H1 (cell line): ENCODE measurements at regions not wholly inside any gene's neighbourhood (a gene's known extent, or its start where the extent isn't known, plus 50 kb on each side); places are given as distances from the start of the nearest gene placed in this dataset.

ENCODE experiments used
- CTCF ChIA-PET: fragments of 300-600 bp; sonication (Branson Sonifier 250); formaldehyde crosslinking; loops from one replicate; lab custom pipeline; 2021; ENCODE audit not compliant: partially characterized antibody; lab: Charles Lee
- POLR2A ChIA-PET: fragments of 300-600 bp; sonication (Branson Sonifier 250); formaldehyde crosslinking; loops from one replicate; lab custom pipeline; 2021; ENCODE audit warnings: inconsistent platforms; ENCODE audit not compliant: partially characterized antibody; lab: Charles Lee
- DNase-seq, 2 experiments: peaks; one replicate each; pipeline versions ENCODE4 v3.0.0 to v3.0.0-alpha.2; 2010 to 2022; ENCODE audit warnings: low spot score in 2 of 2, low read depth in 1 of 2, mixed read lengths in 1 of 2
- FAIRE-seq: peaks from 2 replicates; lab custom pipeline; 2011; peaks lifted over from hg19 to GRCh38; lab: Jason Lieb, UNC
- H2AFZ ChIP-seq: 2 replicates; pipeline ENCODE4 v1.8.1; 2012; ENCODE audit warnings: low read length, inconsistent platforms
- H2AK5ac ChIP-seq: 2 replicates; pipeline ENCODE4 v1.6.1; 2013; ENCODE audit warnings: low read depth, low read length
- H2BK120ac ChIP-seq: replicated peaks from 2 replicates; pipeline ENCODE3; 2013; ENCODE audit warnings: low read depth, low read length, inconsistent platforms
- H2BK12ac ChIP-seq: 2 replicates; pipeline ENCODE4 v1.6.1; 2013; ENCODE audit warnings: low read depth, low read length
- H2BK15ac ChIP-seq: 2 replicates; pipeline ENCODE4 v1.6.1; 2013; ENCODE audit warnings: low read length
- H2BK20ac ChIP-seq: 2 replicates; pipeline ENCODE4 v1.6.1; 2013; ENCODE audit warnings: low read length
- H2BK5ac ChIP-seq: 2 replicates; pipeline ENCODE4 v1.6.1; 2013; ENCODE audit warnings: low read depth, low read length
- H3K14ac ChIP-seq: 2 replicates; pipeline ENCODE4 v1.6.1; 2013; ENCODE audit warnings: inconsistent platforms; ENCODE audit not compliant: insufficient read length
- H3K18ac ChIP-seq: 2 replicates; pipeline ENCODE4 v1.6.1; 2013; ENCODE audit warnings: low read length; ENCODE audit errors: extremely low read depth
- H3K23ac ChIP-seq: 2 replicates; pipeline ENCODE4 v1.6.1; 2013; ENCODE audit warnings: inconsistent platforms; ENCODE audit not compliant: insufficient read length
- H3K23me2 ChIP-seq: 2 replicates; pipeline ENCODE4 v1.6.1; 2013; ENCODE audit warnings: low read depth, low read length
- H3K27ac ChIP-seq: 2 replicates; pipeline ENCODE4 v1.6.1; 2011; ENCODE audit warnings: low read depth, low read length, inconsistent platforms
- H3K27me3 ChIP-seq, 4 experiments: replicated peaks in 1 of 4; 1 replicate in 1 of 4; 2 replicates in 3 of 4; pipeline versions ENCODE4 v1.6.1 to v1.8.1; 2011 to 2013; ENCODE audit warnings: low read length in 3 of 4, mild to moderate bottlenecking in 3 of 4, inconsistent platforms in 2 of 4, mixed read lengths in 2 of 4, moderate library complexity in 1 of 4; ENCODE audit not compliant: control insufficient read depth in 3 of 4, insufficient read depth in 3 of 4; ENCODE audit errors: extremely low read depth in 1 of 4
- H3K36me3 ChIP-seq, 4 experiments: 2 replicates each; pipeline versions ENCODE4 v1.6.1 to v1.8.1; 2011 to 2013; ENCODE audit warnings: mild to moderate bottlenecking in 4 of 4, low read length in 3 of 4, moderate library complexity in 2 of 4, control low read depth in 1 of 4, inconsistent platforms in 1 of 4; ENCODE audit not compliant: insufficient read depth in 4 of 4, control insufficient read depth in 2 of 4
- H3K4ac ChIP-seq: replicated peaks from 2 replicates; pipeline ENCODE3; 2013; ENCODE audit warnings: low read length, low read depth, mixed read lengths, inconsistent platforms; ENCODE audit not compliant: insufficient read length
- H3K4me1 ChIP-seq, 4 experiments: replicated peaks in 1 of 4; 1 replicate in 1 of 4; 2 replicates in 3 of 4; pipeline versions ENCODE4 v1.6.1 to v1.8.1; 2011 to 2013; ENCODE audit warnings: low read length in 3 of 4, inconsistent platforms in 2 of 4, mixed read lengths in 1 of 4; ENCODE audit not compliant: insufficient read depth in 4 of 4, control insufficient read depth in 3 of 4
- H3K4me2 ChIP-seq, 2 experiments: 2 replicates each; pipeline versions ENCODE4 v1.6.1 to v1.8.1; 2011 to 2013; ENCODE audit warnings: low read depth in 2 of 2, low read length in 2 of 2, control low read depth in 1 of 2, inconsistent platforms in 1 of 2, mild to moderate bottlenecking in 1 of 2; ENCODE audit not compliant: insufficient read depth in 1 of 2
- H3K4me3 ChIP-seq, 4 experiments: fragments of 200-600, 300-600 bp in 1 of 4; sonication (generic), shearing (Covaris generic), sonication (Bioruptor Twin) in 1 of 4; 2 replicates each; pipeline versions ENCODE4 v1.5.1 to v1.8.1; 2011 to 2016; ENCODE audit warnings: low read length in 4 of 4, low read depth in 3 of 4, control low read depth in 2 of 4, inconsistent platforms in 2 of 4, mild to moderate bottlenecking in 2 of 4, mixed read lengths in 1 of 4, moderate library complexity in 1 of 4; ENCODE audit not compliant: insufficient read depth in 2 of 4; ENCODE audit errors: extremely low read depth in 1 of 4
- H3K56ac ChIP-seq: replicated peaks from 2 replicates; pipeline ENCODE3; 2013; ENCODE audit warnings: low read depth, mild to moderate bottlenecking, mixed read lengths, low read length, inconsistent platforms; ENCODE audit not compliant: insufficient read length
- H3K79me1 ChIP-seq: 2 replicates; pipeline ENCODE4 v1.6.1; 2013; ENCODE audit warnings: low read depth, low read length, control low read depth
- H3K79me2 ChIP-seq, 2 experiments: 2 replicates each; pipeline versions ENCODE4 v1.6.1 to v1.8.1; 2012 to 2013; ENCODE audit warnings: low read length in 2 of 2, mild to moderate bottlenecking in 2 of 2, inconsistent platforms in 1 of 2; ENCODE audit not compliant: insufficient read depth in 2 of 2, control insufficient read depth in 1 of 2
- H3K9ac ChIP-seq, 4 experiments: replicated peaks in 1 of 4; 1 replicate in 1 of 4; 2 replicates in 3 of 4; pipeline versions ENCODE4 v1.6.1 to v1.8.1; 2011 to 2013; ENCODE audit warnings: low read depth in 3 of 4, low read length in 3 of 4, control low read depth in 2 of 4, mild to moderate bottlenecking in 2 of 4, moderate library complexity in 2 of 4, inconsistent platforms in 1 of 4; ENCODE audit errors: extremely low read depth in 1 of 4
- H3K9me3 ChIP-seq, 2 experiments: 2 replicates each; pipeline versions ENCODE4 v1.6.1 to v1.8.1; 2012 to 2013; ENCODE audit warnings: mild to moderate bottlenecking in 2 of 2, moderate library complexity in 2 of 2, control low read depth in 1 of 2, inconsistent platforms in 1 of 2, low read depth in 1 of 2, low read length in 1 of 2, mixed read lengths in 1 of 2; ENCODE audit not compliant: insufficient read depth in 2 of 2
- H4K20me1 ChIP-seq, 2 experiments: replicated peaks in 1 of 2; 2 replicates each; pipeline versions ENCODE3 to v1.8.1; 2011 to 2013; ENCODE audit warnings: inconsistent platforms in 2 of 2, low read length in 2 of 2, mild to moderate bottlenecking in 1 of 2; ENCODE audit not compliant: insufficient read depth in 2 of 2, control insufficient read depth in 1 of 2
- H4K5ac ChIP-seq: 2 replicates; pipeline ENCODE4 v1.6.1; 2013; ENCODE audit warnings: low read length, low read depth, mixed read lengths, inconsistent platforms; ENCODE audit not compliant: insufficient read length
- H4K8ac ChIP-seq: 2 replicates; pipeline ENCODE4 v1.8.0; 2013; ENCODE audit warnings: mild to moderate bottlenecking, moderate library complexity, low read length, inconsistent platforms; ENCODE audit not compliant: insufficient read depth; ENCODE audit errors: extremely low read depth
- H4K91ac ChIP-seq: replicated peaks from 2 replicates; pipeline ENCODE3; 2013; ENCODE audit warnings: low read length, mixed read lengths, inconsistent platforms; ENCODE audit not compliant: insufficient read length
- CREB1 ChIP-seq: IDR thresholded peaks from 2 replicates; pipeline ENCODE4 v1.6.1; 2012; ENCODE audit warnings: inconsistent platforms
- KDM1A ChIP-seq: fragments of 200-600, 300-600 bp; sonication (generic); IDR thresholded peaks from 2 replicates; pipeline ENCODE4 v1.7.1; 2016; ENCODE audit warnings: mild to moderate bottlenecking, low read length, borderline replicate concordance
- NANOG ChIP-seq: IDR thresholded peaks from 2 replicates; pipeline ENCODE4 v1.6.1; 2011; ENCODE audit warnings: low read length, low read depth, mild to moderate bottlenecking, inconsistent platforms; ENCODE audit not compliant: insufficient read depth, poor library complexity, severe bottlenecking
- SIRT6 ChIP-seq: IDR thresholded peaks from one replicate; pipeline ENCODE4 v1.7.1; 2012; ENCODE audit warnings: low read length, inconsistent platforms
- SUZ12 ChIP-seq: fragments of 200-600 bp; sonication (generic); IDR thresholded peaks from 2 replicates; pipeline ENCODE4 v1.6.1; 2012; ENCODE audit warnings: mild to moderate bottlenecking, inconsistent platforms, low read length, moderate library complexity, mixed read lengths
- TBP ChIP-seq: IDR thresholded peaks from 2 replicates; pipeline ENCODE4 v1.6.1; 2011; ENCODE audit warnings: low read depth, low read length, improper control_type of control experiment
- WGBS, 2 experiments: shearing (Covaris generic) in 1 of 2; methylation state at CpG; one replicate each; pipeline versions ENCODE4 v1.1.6 to v1.1.7; 2013 to 2015; ENCODE audit warnings: low lambda C conversion rate in 2 of 2, mixed read lengths in 2 of 2, inconsistent platforms in 1 of 2, low coverage in 1 of 2, missing lambda C conversion rate in 1 of 2; ENCODE audit not compliant: insufficient replicate concordance in 2 of 2, insufficient coverage in 1 of 2, insufficient read length in 1 of 2; ENCODE audit errors: extremely low coverage in 1 of 2, missing lambda C conversion rate in 1 of 2; 5-methylcytosine and 5-hydroxymethylcytosine counted together

DNA sequence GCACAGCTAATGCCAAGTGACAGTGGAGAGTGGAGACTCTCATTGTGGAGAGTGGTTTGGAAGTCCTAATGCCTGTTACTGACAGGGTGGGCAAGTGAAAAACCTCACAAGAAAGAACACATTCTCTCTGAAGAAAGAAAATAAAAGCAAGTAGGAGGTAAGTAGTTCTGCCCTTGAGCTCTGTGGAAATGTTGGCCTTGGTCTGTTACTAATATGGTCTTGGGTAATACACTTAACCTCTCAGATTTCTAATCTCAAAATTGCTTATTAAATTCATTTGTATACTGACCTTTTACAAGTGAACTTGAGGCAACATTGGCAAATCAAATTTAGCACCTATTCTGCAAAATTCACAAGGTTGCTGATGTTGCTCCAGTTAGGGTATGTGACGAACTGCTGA lies 291.6 kb upstream of the CBLB start:
- Histone ChIP-seq H3K4me2 (no peak overlapping the region), H3K23ac (no peak overlapping the region), H3K27ac (no peak overlapping the region), H2BK12ac (no peak overlapping the region), H3K27me3 (no peaks in the 10 kb centered on the region), H3K4ac (no peak overlapping the region), H4K8ac (no peak overlapping the region), H3K9me3 (no peaks in the 10 kb centered on the region), H4K91ac (no peak overlapping the region), H3K79me1 (no peaks in the 10 kb centered on the region), H2AFZ (0 out of 2 replicates have a peak overlapping the region, but pooled peaks have one; percentile 25), H3K79me2 (no peaks in the 10 kb centered on the region), H3K36me3 (no peaks in the 10 kb centered on the region), H2BK5ac (no peak overlapping the region), H3K23me2 (no peaks in the 10 kb centered on the region), H2BK15ac (no peak overlapping the region), H3K4me3 (no peak overlapping the region), H3K14ac (no peak overlapping the region), H4K20me1 (no peaks in the 10 kb centered on the region), H3K56ac (no peak overlapping the region), H3K4me1 (no peaks in the 10 kb centered on the region), H2AK5ac (no peak overlapping the region), H3K9ac (no peak overlapping the region), H4K5ac (no peak overlapping the region), H3K18ac (no peak overlapping the region), H2BK20ac (no peak overlapping the region), H2BK120ac (no peak overlapping the region)
- CTCF ChIA-PET, result no interaction called here
- POLR2A ChIA-PET, result no interaction called here
- WGBS, 2 experiments, result 100% methylated on average over 1 of the region's 1 CpG; no CpG with 5 or more reads in 1 of the 2 experiments
- no peak for FAIRE-seq
- TF ChIP-seq SIRT6, result no peak
- no peak for TF ChIP-seq KDM1A
- no peak for TF ChIP-seq TBP
- no peak for TF ChIP-seq NANOG
- no peak for TF ChIP-seq CREB1
- no peak for TF ChIP-seq SUZ12
- DNase-seq, result no peak
